ENCODE measurements at regions not wholly inside any gene's neighbourhood (a gene's known extent, or its start where the extent isn't known, plus 50 kb on each side); places are given as distances from the start of the nearest gene placed in this dataset.
A peak's percentile ranks its signal among the peaks of the same experiment; 100 is the strongest.

GRCh38 chr12:78698747-78699146, 165.8 kb upstream of the SYT1 start:
- no peak for DNase-seq (ENCODE audit: low spot score)

GRCh38 chr12:78700565-78700964, 164.0 kb upstream of the SYT1 start:
- no peak for DNase-seq (ENCODE audit: low spot score)

- DNase-seq (ENCODE audit: low spot score): peak; percentile 31
Measured at GRCh38 chr12:78703820-78704525, 160.6 kb upstream of the SYT1 start.

GRCh38 chr12:78711954-78712353, 152.6 kb upstream of the SYT1 start:
- no peak for DNase-seq (ENCODE audit: low spot score)

- no peak for DNase-seq (ENCODE audit: low spot score)
Measured at GRCh38 chr12:78712834-78713481, 151.6 kb upstream of the SYT1 start.

- no peak for DNase-seq (ENCODE audit: low spot score)
Measured at GRCh38 chr12:78719721-78720120, 144.9 kb upstream of the SYT1 start.

- DNase-seq (ENCODE audit: low spot score): peak; percentile 58
Measured at GRCh38 chr12:78721906-78722305, 142.7 kb upstream of the SYT1 start.

- no peak for DNase-seq (ENCODE audit: low spot score)
Measured at GRCh38 chr12:78725033-78725432, 139.5 kb upstream of the SYT1 start.

GRCh38 chr12:78725951-78726580, 138.5 kb upstream of the SYT1 start:
- DNase-seq (ENCODE audit: low spot score): no peak

- no peak for DNase-seq (ENCODE audit: low spot score)
Measured at GRCh38 chr12:78726854-78727253, 137.7 kb upstream of the SYT1 start.

GRCh38 chr12:78732481-78732880, 132.1 kb upstream of the SYT1 start:
- no peak for DNase-seq (ENCODE audit: low spot score)

GRCh38 chr12:78739653-78740052, 124.9 kb upstream of the SYT1 start:
- DNase-seq (ENCODE audit: low spot score): no peak

- DNase-seq (ENCODE audit: low spot score): no peak
Measured at GRCh38 chr12:78746001-78746400, 118.6 kb upstream of the SYT1 start.

GRCh38 chr12:78753058-78753457, 111.5 kb upstream of the SYT1 start:
- DNase-seq (ENCODE audit: low spot score): no peak

- no peak for DNase-seq (ENCODE audit: low spot score)
Measured at GRCh38 chr12:78756936-78757335, 107.6 kb upstream of the SYT1 start.

GRCh38 chr12:78759367-78759766, 105.2 kb upstream of the SYT1 start:
- peak; percentile 0 for DNase-seq (ENCODE audit: low spot score)

GRCh38 chr12:78760906-78761305, 103.7 kb upstream of the SYT1 start:
- no peak for DNase-seq (ENCODE audit: low spot score)

GRCh38 chr12:78764913-78765312, 99.7 kb upstream of the SYT1 start:
- DNase-seq (ENCODE audit: low spot score): no peak

GRCh38 chr12:78767264-78767981, 97.2 kb upstream of the SYT1 start:
- no peak for DNase-seq (ENCODE audit: low spot score)

- DNase-seq (ENCODE audit: low spot score): no peak
Measured at GRCh38 chr12:78778339-78778738, 86.2 kb upstream of the SYT1 start.

- DNase-seq (ENCODE audit: low spot score): no peak
Measured at GRCh38 chr12:78787576-78787975, 77.0 kb upstream of the SYT1 start.

GRCh38 chr12:78790148-78790547, 74.4 kb upstream of the SYT1 start:
- DNase-seq (ENCODE audit: low spot score): no peak
